Glomerular visceral epithelial cell (primary cell): ENCODE measurements at regions not wholly inside any gene's neighbourhood (a gene's known extent, or its start where the extent isn't known, plus 50 kb on each side); places are given as distances from the start of the nearest gene placed in this dataset.
"Not testable (repeated sequence)": the region's sequence is repeated elsewhere in the genome, so short reads cannot be mapped to it uniquely, and the experiment has no call there.

Experiments used
- DNase-seq: peaks from one replicate; pipeline ENCODE4 v3.0.0-alpha.2; 2016; ENCODE audit errors: extremely low spot score

- DNase-seq: no peak
Observed at GRCh38 chr12:86600664-86601231, 344.6 kb upstream of the MGAT4C start.

GRCh38 chr12:86597431-86597830, 341.2 kb upstream of the MGAT4C start:
- DNase-seq: no peak

- no peak for DNase-seq
Observed at GRCh38 chr12:86590296-86590695, 334.1 kb upstream of the MGAT4C start.

GRCh38 chr12:86574143-86574542, 318.0 kb upstream of the MGAT4C start:
- no peak for DNase-seq

- DNase-seq: no peak
Observed at GRCh38 chr12:86572455-86572854, 316.3 kb upstream of the MGAT4C start.

GRCh38 chr12:86565038-86565437, 308.8 kb upstream of the MGAT4C start:
- no peak for DNase-seq

GRCh38 chr12:86555491-86555890, 299.3 kb upstream of the MGAT4C start:
- not testable (repeated sequence) for DNase-seq

GRCh38 chr12:86551146-86551571, 295.0 kb upstream of the MGAT4C start:
- no peak for DNase-seq

GRCh38 chr12:86550218-86551145, 294.3 kb upstream of the MGAT4C start:
- no peak for DNase-seq

- no peak for DNase-seq
Observed at GRCh38 chr12:86543716-86544115, 287.5 kb upstream of the MGAT4C start.

- DNase-seq: no peak
Observed at GRCh38 chr12:86530996-86531655, 274.9 kb upstream of the MGAT4C start.

GRCh38 chr12:86526060-86526595, 269.9 kb upstream of the MGAT4C start:
- no peak for DNase-seq

- no peak for DNase-seq
Observed at GRCh38 chr12:86523844-86524243, 267.7 kb upstream of the MGAT4C start.

GRCh38 chr12:86521870-86522269, 265.7 kb upstream of the MGAT4C start:
- DNase-seq: no peak

- no peak for DNase-seq
Observed at GRCh38 chr12:86513226-86513625, 257.0 kb upstream of the MGAT4C start.

GRCh38 chr12:86496595-86496994, 240.4 kb upstream of the MGAT4C start:
- no peak for DNase-seq

GRCh38 chr12:86484473-86484872, 228.3 kb upstream of the MGAT4C start:
- DNase-seq: no peak

- no peak for DNase-seq
Observed at GRCh38 chr12:86473231-86473630, 217.0 kb upstream of the MGAT4C start.

- no peak for DNase-seq
Observed at GRCh38 chr12:86456776-86457175, 200.6 kb upstream of the MGAT4C start.

GRCh38 chr12:86456241-86456640, 200.1 kb upstream of the MGAT4C start:
- no peak for DNase-seq

GRCh38 chr12:86445356-86445755, 189.2 kb upstream of the MGAT4C start:
- no peak for DNase-seq

GRCh38 chr12:86435053-86435452, 178.9 kb upstream of the MGAT4C start:
- DNase-seq: no peak
